GM13976 (cell line): ENCODE measurements at regions not wholly inside any gene's neighbourhood (a gene's known extent, or its start where the extent isn't known, plus 50 kb on each side); places are given as distances from the start of the nearest gene placed in this dataset.

ENCODE experiments used
- DNase-seq: peaks from one replicate; pipeline ENCODE4 v3.0.0; 2012; ENCODE audit warnings: low spot score
- CTCF ChIP-seq: IDR thresholded peaks from 2 replicates; pipeline ENCODE4 v1.5.1; 2012; ENCODE audit warnings: borderline replicate concordance, mild to moderate bottlenecking; ENCODE audit not compliant: insufficient read depth; ENCODE audit errors: extremely low read depth, missing control alignments, control extremely low read depth
- in situ Hi-C: fragments of 300-500 bp; cut with MboI; formaldehyde crosslinking; loops from one replicate; pipeline ENCODE4 v1.12.0; 2022; ENCODE audit warnings: low sequenced_read_pairs, mixed read lengths, inconsistent platforms; ENCODE audit not compliant: unreplicated experiment

- no peak for TF ChIP-seq CTCF
- DNase-seq, result no peak
- in situ Hi-C loops, result no loop called here
Observed at GRCh38 chr5:129821477-129822131, 73.7 kb downstream of the MINAR2 start.

DNA sequence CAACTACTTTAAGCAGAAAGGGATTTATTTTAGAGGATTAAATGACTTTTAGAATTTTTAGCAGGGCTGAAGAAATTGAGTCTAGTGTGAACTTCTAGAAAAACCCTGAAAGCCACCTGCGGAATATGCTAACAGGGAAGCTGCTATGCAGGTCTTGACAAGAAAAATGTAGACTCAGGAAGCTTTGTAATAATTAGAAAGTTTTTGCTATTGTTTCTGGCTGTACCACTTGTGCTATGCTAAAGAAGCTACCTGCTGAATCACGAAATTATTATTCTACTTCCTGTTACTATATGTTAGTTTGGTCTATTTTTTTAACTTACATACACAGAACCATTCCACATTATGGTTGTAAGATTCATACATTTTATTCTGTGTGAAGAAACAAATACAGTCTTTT lies 74.0 kb upstream of the CHSY3 start:
- no peak for TF ChIP-seq CTCF
- DNase-seq, result no peak
- in situ Hi-C loops, result no loop called here

GRCh38 chr5:129836321-129836720 lies 67.9 kb upstream of the CHSY3 start:
- TF ChIP-seq CTCF, result no peak
- DNase-seq, result no peak

DNA sequence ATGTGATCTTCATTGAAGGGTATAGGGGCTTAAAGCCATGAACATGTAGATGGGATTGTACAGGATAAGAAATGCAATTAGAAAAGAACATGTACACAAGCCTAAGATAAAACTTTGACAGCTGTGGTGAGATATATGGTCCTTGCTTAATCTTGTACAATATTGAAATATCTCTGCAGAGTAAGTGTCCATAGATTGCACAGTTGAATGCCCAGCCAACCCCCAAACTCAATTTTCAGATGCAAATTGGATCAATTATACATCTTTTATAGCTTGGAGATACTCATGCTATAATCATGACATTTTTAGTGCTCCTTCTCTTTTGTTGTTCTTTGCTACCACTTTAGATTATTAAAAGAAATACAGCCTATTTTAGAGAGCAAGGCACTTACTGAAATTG lies 59.5 kb upstream of the CHSY3 start:
- TF ChIP-seq CTCF, result no peak
- in situ Hi-C loops, result no loop called here
- DNase-seq, result no peak

More at GRCh38 chr5:129836321-129836720, 67.9 kb upstream of the CHSY3 start:
- in situ Hi-C loops, result no loop called here

DNA sequence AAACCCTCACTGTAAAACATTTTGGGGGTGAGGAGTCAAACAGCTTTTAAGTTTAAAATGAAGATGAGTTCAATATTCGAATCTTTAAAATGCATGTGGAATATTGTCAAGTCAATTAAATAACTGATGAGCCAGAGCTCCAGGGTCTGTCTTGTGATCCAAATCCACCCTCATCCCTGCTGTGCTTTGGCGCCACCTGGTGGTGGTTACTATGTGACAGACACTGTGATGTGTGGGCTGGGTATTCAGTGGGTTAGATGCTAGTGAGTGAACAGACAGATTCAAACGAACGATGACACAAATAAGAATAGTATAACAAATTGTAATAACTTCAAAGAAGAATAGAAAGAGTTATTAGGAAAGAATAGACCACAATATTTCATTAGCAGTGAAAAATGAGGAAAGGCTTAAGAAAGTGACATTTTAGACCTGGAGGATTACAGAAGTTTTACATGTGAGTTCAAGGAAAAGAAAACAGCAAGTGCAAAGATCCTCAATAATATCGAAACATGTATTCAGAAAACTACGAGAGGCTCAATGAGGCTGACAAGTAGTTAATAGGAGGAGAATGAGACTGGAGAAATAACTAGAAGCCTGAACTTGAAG lies 51.4 kb upstream of the CHSY3 start:
- in situ Hi-C loops, result loop anchor here (10.0 kb wide), 1 partner anchor 78 kb away; no protein-coding TSS in a partner anchor
- peak; percentile 96 for TF ChIP-seq CTCF
- DNase-seq, result peak; percentile 7

DNA sequence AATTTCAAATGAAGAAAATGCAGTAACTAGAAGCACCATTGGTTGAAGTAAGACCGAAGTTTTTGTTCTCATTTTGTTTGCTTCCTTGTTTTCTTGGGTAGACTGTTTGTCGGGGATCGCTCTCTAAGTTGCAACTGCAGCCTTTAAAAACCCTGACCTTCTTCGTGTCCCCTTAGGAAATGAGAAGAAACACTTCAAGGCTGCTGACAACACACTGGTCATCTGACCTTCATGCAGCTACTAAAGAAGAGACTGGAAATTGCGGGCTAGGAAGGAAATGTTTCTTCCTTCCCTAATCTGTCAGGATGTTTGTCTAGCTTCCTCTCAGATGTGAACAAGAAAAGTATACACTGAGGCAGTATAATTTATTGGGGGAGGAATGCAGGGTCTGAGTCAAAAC lies 50.7 kb upstream of the CHSY3 start:
- TF ChIP-seq CTCF, result no peak
- in situ Hi-C loops, result loop anchor here (10.0 kb wide), 1 partner anchor 79 kb away; no protein-coding TSS in a partner anchor
- DNase-seq, result no peak
